Esophagus squamous epithelium (tissue), 4 donors: ENCODE measurements at regions not wholly inside any gene's neighbourhood (a gene's known extent, or its start where the extent isn't known, plus 50 kb on each side); places are given as distances from the start of the nearest gene placed in this dataset.

Experiments used
- POLR2A ChIP-seq, 4 donors: fragments of 450-650 bp; IDR thresholded peaks; one replicate each; pipeline ENCODE4 v1.6.1; 2017; ENCODE audit warnings: antibody characterized with exemption in 4 of 4, mild to moderate bottlenecking in 4 of 4, moderate library complexity in 3 of 4
- TF ChIP-seq, protein P1 (sequence below), 6 experiments: fragments of 450-650 bp in 4 of 6; fragments of 200-600 bp in 2 of 6; sonication (generic) in 2 of 6; IDR thresholded peaks; one replicate each; pipeline ENCODE4 v1.5.1; 2016 to 2019; ENCODE audit warnings: antibody characterized with exemption in 6 of 6, mild to moderate bottlenecking in 4 of 6, moderate library complexity in 4 of 6

- no peak for TF ChIP-seq POLR2A (IDR thresholded peaks at IDR 0.05)
- TF ChIP-seq, protein P1, sequence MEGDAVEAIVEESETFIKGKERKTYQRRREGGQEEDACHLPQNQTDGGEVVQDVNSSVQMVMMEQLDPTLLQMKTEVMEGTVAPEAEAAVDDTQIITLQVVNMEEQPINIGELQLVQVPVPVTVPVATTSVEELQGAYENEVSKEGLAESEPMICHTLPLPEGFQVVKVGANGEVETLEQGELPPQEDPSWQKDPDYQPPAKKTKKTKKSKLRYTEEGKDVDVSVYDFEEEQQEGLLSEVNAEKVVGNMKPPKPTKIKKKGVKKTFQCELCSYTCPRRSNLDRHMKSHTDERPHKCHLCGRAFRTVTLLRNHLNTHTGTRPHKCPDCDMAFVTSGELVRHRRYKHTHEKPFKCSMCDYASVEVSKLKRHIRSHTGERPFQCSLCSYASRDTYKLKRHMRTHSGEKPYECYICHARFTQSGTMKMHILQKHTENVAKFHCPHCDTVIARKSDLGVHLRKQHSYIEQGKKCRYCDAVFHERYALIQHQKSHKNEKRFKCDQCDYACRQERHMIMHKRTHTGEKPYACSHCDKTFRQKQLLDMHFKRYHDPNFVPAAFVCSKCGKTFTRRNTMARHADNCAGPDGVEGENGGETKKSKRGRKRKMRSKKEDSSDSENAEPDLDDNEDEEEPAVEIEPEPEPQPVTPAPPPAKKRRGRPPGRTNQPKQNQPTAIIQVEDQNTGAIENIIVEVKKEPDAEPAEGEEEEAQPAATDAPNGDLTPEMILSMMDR (IDR thresholded peaks at IDR 0.05), result no peak
These were observed 56.0 kb upstream of the C14orf180 start for GRCh38 chr14:104523546-104523935.
